Endothelial cell of umbilical vein (primary cell): ENCODE measurements at regions not wholly inside any gene's neighbourhood (a gene's known extent, or its start where the extent isn't known, plus 50 kb on each side); places are given as distances from the start of the nearest gene placed in this dataset.

Experiments
- BruUV-seq: library from RNA; stranded (reverse); fragments of 400-500 nt; replicated peaks from 2 replicates; lab custom pipeline; 2021; lab: Mats Ljungman, UMichigan
- CTCF ChIA-PET: fragments of 300-600, 350-600 bp; sonication (Branson Sonifier 250); formaldehyde crosslinking; loops from one replicate; lab custom pipeline; 2021; ENCODE audit warnings: antibody characterized with exemption, inconsistent platforms; lab: Charles Lee
- POLR2A ChIA-PET: fragments of 300-600, 350-600 bp; sonication (Branson Sonifier 250); formaldehyde crosslinking; loops from one replicate; lab custom pipeline; 2021; ENCODE audit warnings: antibody characterized with exemption, inconsistent platforms; lab: Charles Lee
- DNase-seq: peaks from one replicate; pipeline ENCODE4 v3.0.0-alpha.2; 2011; ENCODE audit warnings: low read depth, low spot score
- FAIRE-seq: peaks from 2 replicates; lab custom pipeline; 2011; peaks lifted over from hg19 to GRCh38; lab: Jason Lieb, UNC
- H2AFZ ChIP-seq: 2 replicates; pipeline ENCODE4 v1.6.0; 2012; ENCODE audit warnings: low read depth, low read length, control low read depth, inconsistent platforms
- H3K27ac ChIP-seq: 2 replicates; pipeline ENCODE4 v1.5.1; 2011; ENCODE audit warnings: low read depth, mild to moderate bottlenecking, control low read depth, low read length, moderate library complexity; ENCODE audit not compliant: insufficient read depth
- H3K27me3 ChIP-seq, 2 experiments: 2 replicates each; pipeline versions ENCODE4 v1.6.0 to v1.6.1; 2011; ENCODE audit warnings: low read length in 2 of 2, mixed read lengths in 1 of 2; ENCODE audit not compliant: control insufficient read depth in 2 of 2, insufficient read depth in 2 of 2
- H3K36me3 ChIP-seq, 2 experiments: 2 replicates in 1 of 2; 3 replicates in 1 of 2; pipeline ENCODE4 v1.5.1; 2011; ENCODE audit warnings: low read length in 2 of 2, mild to moderate bottlenecking in 1 of 2, moderate library complexity in 1 of 2; ENCODE audit not compliant: control insufficient read depth in 2 of 2, insufficient read depth in 2 of 2; ENCODE audit errors: extremely low read depth in 1 of 2
- H3K4me1 ChIP-seq: 3 replicates; pipeline ENCODE4 v1.5.1; 2011; ENCODE audit warnings: mild to moderate bottlenecking, low read length; ENCODE audit not compliant: control insufficient read depth, insufficient read depth; ENCODE audit errors: extremely low read depth
- H3K4me2 ChIP-seq: 2 replicates; pipeline ENCODE4 v1.6.1; 2011; ENCODE audit warnings: low read length, control low read depth, mixed read lengths; ENCODE audit not compliant: insufficient read depth
- H3K4me3 ChIP-seq, 3 experiments: fragments of 200-600 bp in 1 of 3; sonication (generic), shearing (Covaris generic) in 1 of 3; replicated peaks in 1 of 3; 2 replicates each; pipeline ENCODE4 v1.5.1; 2011 to 2016; ENCODE audit warnings: control low read depth in 3 of 3, low read length in 3 of 3, mild to moderate bottlenecking in 2 of 3, inconsistent platforms in 1 of 3, low read depth in 1 of 3, moderate library complexity in 1 of 3; ENCODE audit not compliant: insufficient read depth in 1 of 3
- H3K79me2 ChIP-seq: 2 replicates; pipeline ENCODE4 v1.6.0; 2012; ENCODE audit warnings: low read length, inconsistent platforms; ENCODE audit not compliant: control insufficient read depth, insufficient read depth
- H3K9ac ChIP-seq: replicated peaks from 2 replicates; pipeline ENCODE3; 2011; ENCODE audit warnings: low read length, control low read depth; ENCODE audit not compliant: insufficient read depth; ENCODE audit errors: extremely low read depth
- H3K9me1 ChIP-seq: replicated peaks from 3 replicates; pipeline ENCODE4 v1.6.0; 2011; ENCODE audit warnings: mild to moderate bottlenecking, low read length; ENCODE audit not compliant: control insufficient read depth, insufficient read depth; ENCODE audit errors: extremely low read depth
- H3K9me3 ChIP-seq: replicated peaks from 2 replicates; pipeline ENCODE4 v1.5.1; 2012; ENCODE audit warnings: low read length, inconsistent platforms; ENCODE audit not compliant: control insufficient read depth, insufficient read depth
- H4K20me1 ChIP-seq: replicated peaks from 2 replicates; pipeline ENCODE3; 2011; ENCODE audit warnings: mild to moderate bottlenecking, low read length; ENCODE audit not compliant: control insufficient read depth, insufficient read depth; ENCODE audit errors: extremely low read depth
- EZH2 ChIP-seq: IDR thresholded peaks from 2 replicates; pipeline ENCODE4 v1.6.1; 2012; ENCODE audit warnings: borderline replicate concordance, low read depth, mild to moderate bottlenecking, moderate library complexity, low read length, inconsistent platforms; ENCODE audit not compliant: severe bottlenecking
- FOS ChIP-seq: IDR thresholded peaks from 2 replicates; pipeline ENCODE4 v1.6.1; 2011; ENCODE audit warnings: mild to moderate bottlenecking, low read length, moderate library complexity, borderline replicate concordance; ENCODE audit not compliant: insufficient read depth
- GATA2 ChIP-seq: IDR thresholded peaks from 2 replicates; pipeline ENCODE4 v1.7.0; 2011; ENCODE audit warnings: low read depth, mild to moderate bottlenecking, moderate library complexity, mixed read lengths, low read length; ENCODE audit not compliant: insufficient read length, insufficient read depth
- JUN ChIP-seq: IDR thresholded peaks from 2 replicates; pipeline ENCODE4 v1.6.1; 2011; ENCODE audit warnings: borderline replicate concordance, low read depth; ENCODE audit not compliant: insufficient read length, insufficient read depth
- MAX ChIP-seq: IDR thresholded peaks from 2 replicates; pipeline ENCODE4 v1.6.1; 2011; ENCODE audit not compliant: insufficient read depth, insufficient read length
- MYC ChIP-seq: IDR thresholded peaks from one replicate; pipeline ENCODE4 v1.6.1; 2011; ENCODE audit warnings: mild to moderate bottlenecking, low read depth, low read length
- POLR2A ChIP-seq: IDR thresholded peaks from 2 replicates; pipeline ENCODE4 v1.6.1; 2012; ENCODE audit warnings: low read depth, mild to moderate bottlenecking, control low read depth, low read length
- POLR2AphosphoS5 ChIP-seq: IDR thresholded peaks from 2 replicates; pipeline ENCODE4 v1.6.1; 2012; ENCODE audit warnings: low read depth, mild to moderate bottlenecking, control low read depth, low read length, moderate library complexity; ENCODE audit not compliant: insufficient read depth
- dilution Hi-C: fragments of 300-500 bp; cut with MboI; formaldehyde crosslinking; loops from one replicate; pipeline ENCODE4 v1.15.0; 2019; ENCODE audit warnings: low sequenced_read_pairs; ENCODE audit not compliant: extremely low pct_ligation_motif_present
- intact Hi-C: fragments of 100-400 bp; cut with micrococcal nuclease; formaldehyde crosslinking; loops from one replicate; pipeline ENCODE4 v1.10.0; 2022
- TF ChIP-seq, protein P1 (sequence below), 2 donors: IDR thresholded peaks; 1 replicate in 1 of 2; 2 replicates in 1 of 2; pipeline ENCODE4 v1.5.1; 2011; ENCODE audit warnings: low read length in 2 of 2, mild to moderate bottlenecking in 2 of 2, moderate library complexity in 2 of 2, control low read depth in 1 of 2, inconsistent platforms in 1 of 2, low read depth in 1 of 2; ENCODE audit not compliant: insufficient read depth in 1 of 2; ENCODE audit errors: extremely low read depth in 1 of 2

DNA sequence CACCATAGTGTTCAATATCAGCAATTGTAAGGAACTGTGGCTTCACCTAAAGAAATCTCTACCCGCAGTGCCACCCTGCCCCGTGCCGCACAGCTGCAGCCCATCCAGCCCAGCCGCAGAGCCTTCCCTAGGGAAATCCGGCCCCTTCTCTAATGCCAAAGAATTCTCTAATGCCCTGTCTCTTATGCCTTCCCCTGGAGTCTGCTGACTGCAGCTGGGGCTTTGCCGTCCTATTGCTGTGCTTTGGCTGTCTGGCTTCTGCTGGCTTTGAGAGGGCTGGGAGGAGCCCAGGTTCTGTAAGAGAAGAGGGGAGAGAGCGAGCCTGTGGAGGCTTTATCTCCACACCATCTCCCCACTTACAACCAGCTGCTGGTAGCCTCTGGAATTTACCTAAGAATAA, 85.9 kb upstream of the HELT start:
- intact Hi-C loops (no loop called here), dilution Hi-C loops (no loop called here)
- H4K20me1 ChIP-seq = no peaks in the 10 kb centered on the region
- H3K9ac ChIP-seq = no peak overlapping the region
- DNase-seq = no peak
- TF ChIP-seq, protein P1, sequence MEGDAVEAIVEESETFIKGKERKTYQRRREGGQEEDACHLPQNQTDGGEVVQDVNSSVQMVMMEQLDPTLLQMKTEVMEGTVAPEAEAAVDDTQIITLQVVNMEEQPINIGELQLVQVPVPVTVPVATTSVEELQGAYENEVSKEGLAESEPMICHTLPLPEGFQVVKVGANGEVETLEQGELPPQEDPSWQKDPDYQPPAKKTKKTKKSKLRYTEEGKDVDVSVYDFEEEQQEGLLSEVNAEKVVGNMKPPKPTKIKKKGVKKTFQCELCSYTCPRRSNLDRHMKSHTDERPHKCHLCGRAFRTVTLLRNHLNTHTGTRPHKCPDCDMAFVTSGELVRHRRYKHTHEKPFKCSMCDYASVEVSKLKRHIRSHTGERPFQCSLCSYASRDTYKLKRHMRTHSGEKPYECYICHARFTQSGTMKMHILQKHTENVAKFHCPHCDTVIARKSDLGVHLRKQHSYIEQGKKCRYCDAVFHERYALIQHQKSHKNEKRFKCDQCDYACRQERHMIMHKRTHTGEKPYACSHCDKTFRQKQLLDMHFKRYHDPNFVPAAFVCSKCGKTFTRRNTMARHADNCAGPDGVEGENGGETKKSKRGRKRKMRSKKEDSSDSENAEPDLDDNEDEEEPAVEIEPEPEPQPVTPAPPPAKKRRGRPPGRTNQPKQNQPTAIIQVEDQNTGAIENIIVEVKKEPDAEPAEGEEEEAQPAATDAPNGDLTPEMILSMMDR (IDR thresholded peaks at IDR 0.05; ENCODE audit: extremely low read depth in 1 of 2, insufficient read depth in 1 of 2, low read depth in 1 of 2, low read length in 2 of 2) = no peak
- TF ChIP-seq EZH2 (no peak), POLR2A (no peak), GATA2 (no peak), MAX (no peak), JUN (no peak), FOS (no peak), POLR2AphosphoS5 (no peak), MYC (no peak)
- CTCF ChIA-PET = no interaction called here
- H3K27me3 ChIP-seq = no peaks in the 10 kb centered on the region
- no peak overlapping the region for H2AFZ ChIP-seq
- FAIRE-seq = no peak
- H3K4me3 ChIP-seq = no peak overlapping the region
- no peaks in the 10 kb centered on the region for H3K4me1 ChIP-seq
- no peaks in the 10 kb centered on the region for H3K9me3 ChIP-seq
- H3K79me2 ChIP-seq = no peaks in the 10 kb centered on the region
- no peak overlapping the region for H3K27ac ChIP-seq
- BruUV-seq = no TSS peak
- POLR2A ChIA-PET = no interaction called here
- no peaks in the 10 kb centered on the region for H3K36me3 ChIP-seq
- no peak overlapping the region for H3K4me2 ChIP-seq
- no peaks in the 10 kb centered on the region for H3K9me1 ChIP-seq
